C4-2B (cell line): ENCODE measurements at regions not wholly inside any gene's neighbourhood (a gene's known extent, or its start where the extent isn't known, plus 50 kb on each side); places are given as distances from the start of the nearest gene placed in this dataset.
"Not testable (repeated sequence)": the region's sequence is repeated elsewhere in the genome, so short reads cannot be mapped to it uniquely, and the experiment has no call there.

Source experiments
- H3K27ac ChIP-seq: fragments of 450-650 bp; 2 replicates; pipeline ENCODE4 v1.5.1; 2017

DNA sequence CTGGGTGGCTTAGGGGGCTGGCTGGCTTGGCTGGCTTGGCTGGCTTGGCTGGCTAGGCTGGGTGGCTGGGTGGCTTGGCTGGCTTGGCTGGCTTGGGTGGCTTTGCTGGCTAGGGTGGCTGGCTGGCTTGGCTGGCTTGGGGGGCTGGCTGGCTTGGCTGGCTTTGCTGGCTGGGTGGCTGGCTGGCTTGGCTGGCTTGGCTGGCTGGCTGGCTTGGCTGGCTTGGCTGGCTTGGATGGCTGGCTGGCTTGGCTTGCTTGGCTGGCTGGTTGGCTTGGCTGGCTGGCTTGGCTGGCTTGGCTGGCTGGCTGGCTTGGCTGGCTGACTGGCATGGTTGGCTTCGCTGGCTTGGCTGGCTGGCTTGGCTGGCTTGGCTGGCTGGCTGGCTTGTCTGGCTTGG is 439.4 kb downstream of the GOLGA6L6 start:
- H3K27ac ChIP-seq: not testable (repeated sequence)

DNA sequence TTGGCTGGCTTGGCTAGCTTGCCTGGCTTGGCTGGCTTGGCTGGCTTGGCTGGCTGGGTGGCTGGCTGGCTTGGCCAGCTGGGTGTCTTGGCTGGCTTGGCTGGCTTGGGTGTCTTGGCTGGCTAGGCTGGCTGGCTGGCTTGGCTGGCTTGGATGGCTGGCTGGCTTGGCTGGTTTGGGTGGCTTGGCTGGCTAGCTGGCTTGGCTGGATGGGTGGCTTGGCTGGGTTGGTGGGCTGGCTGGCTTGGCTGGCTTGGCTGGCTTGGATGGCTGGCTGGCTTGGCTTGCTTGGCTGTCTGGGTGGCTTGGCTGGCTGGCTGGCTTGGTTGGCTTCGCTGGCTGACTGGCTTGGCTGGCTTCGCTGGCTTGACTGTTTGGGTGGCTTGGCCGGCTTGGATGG is 440.3 kb downstream of the GOLGA6L6 start:
- H3K27ac ChIP-seq: not testable (repeated sequence)

DNA sequence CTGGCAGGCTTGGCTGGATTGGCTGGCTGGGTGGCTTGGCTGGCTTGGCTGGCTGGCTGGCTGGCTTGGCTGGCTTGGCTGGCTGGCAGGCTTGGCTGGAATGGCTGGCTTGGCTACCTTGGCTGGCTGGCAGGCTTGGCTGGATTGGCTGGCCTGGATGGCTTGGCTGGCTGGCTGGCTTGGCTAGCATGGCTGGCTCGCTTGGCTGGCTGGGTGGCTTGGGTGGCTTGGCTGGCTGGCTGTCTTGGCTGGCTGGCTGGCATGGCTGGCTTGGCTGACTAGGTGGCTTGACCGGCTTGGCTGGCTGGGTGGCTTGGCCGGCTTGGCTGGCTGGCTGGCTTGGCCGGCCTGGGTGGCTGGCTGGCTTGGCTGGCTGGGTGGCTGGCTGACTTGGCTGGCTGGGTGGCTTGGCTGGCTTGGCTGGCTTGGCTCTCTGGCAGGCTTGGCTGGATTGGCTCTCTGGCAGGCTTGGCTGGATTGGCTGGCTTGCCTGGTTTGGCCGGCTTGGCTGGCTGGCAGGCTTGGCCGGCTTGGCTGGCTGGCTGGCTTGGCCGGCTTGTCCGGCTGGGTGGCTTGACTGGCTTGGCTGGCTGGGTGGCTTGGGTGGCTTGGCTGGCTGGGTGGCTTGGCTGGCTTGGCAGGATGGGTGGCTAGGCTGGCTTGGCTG is 440.9 kb downstream of the GOLGA6L6 start:
- not testable (repeated sequence) for H3K27ac ChIP-seq

DNA sequence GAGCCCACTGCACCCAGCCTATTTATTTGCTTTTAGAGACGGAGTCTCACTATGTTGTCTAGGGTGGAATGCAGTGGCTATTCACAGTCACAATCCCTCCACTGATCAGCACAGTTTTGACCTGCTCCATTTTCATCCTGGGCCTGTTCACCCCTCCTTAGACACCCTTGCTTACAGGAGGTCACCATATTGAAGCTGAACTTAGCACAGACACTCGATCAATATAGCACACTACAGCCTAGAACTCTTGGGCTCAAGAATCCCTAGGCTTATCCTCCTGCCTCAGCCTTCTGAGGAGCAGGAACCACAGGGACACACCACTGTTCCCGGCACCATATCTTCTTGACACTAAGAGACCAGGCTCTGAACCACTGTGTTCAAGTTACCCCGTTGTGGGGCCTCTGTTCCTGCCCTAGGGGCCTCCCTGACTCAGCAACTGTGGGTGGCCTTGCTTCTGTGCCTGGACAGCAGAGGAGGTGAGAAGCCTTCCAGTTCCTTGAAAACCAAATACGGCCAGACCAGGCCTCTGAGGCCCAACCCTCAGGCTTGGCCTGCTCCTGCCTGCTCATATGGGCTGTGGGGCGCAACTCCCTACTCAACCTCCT is 445.8 kb downstream of the GOLGA6L6 start:
- not testable (repeated sequence) for H3K27ac ChIP-seq

DNA sequence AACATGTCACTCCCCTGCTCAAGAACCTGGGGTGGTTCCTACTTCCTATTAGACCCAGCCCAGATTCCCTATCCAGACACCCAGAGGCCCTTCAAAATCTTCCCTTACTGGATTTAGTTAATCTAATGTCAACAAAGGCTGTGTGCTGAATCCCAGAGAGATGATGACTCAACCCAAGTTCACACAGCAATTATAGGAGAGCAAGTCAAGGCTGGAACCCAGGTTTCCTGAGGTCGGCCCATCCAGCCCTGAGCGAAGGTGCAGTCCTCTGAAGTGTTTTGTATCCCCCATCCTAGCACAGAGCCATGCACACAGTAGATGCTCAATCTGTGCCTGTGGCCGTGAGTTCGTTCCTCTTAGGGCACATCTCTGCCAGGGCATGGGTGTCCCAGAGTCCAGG is 452.1 kb downstream of the GOLGA6L6 start:
- H3K27ac ChIP-seq: not testable (repeated sequence)

DNA sequence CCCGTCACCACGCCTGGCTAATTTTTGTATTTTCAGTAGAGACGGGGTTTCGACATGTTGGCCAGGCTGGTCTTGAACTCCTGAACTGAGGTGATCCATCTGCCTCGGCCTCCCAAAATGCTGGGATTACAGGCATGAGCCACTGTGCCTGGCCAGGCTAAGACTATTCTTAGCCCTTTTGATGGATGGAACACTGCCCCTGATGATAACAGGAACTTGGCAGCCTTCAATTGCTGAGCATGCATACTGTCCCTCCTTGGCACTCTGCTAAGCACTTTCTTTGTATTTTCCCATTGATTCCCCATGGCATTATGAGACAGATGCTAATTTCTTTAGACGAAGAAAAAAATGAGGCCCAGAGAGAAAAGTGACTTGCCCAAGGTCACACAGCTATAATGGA is 457.6 kb downstream of the GOLGA6L6 start:
- H3K27ac ChIP-seq: not testable (repeated sequence)

DNA sequence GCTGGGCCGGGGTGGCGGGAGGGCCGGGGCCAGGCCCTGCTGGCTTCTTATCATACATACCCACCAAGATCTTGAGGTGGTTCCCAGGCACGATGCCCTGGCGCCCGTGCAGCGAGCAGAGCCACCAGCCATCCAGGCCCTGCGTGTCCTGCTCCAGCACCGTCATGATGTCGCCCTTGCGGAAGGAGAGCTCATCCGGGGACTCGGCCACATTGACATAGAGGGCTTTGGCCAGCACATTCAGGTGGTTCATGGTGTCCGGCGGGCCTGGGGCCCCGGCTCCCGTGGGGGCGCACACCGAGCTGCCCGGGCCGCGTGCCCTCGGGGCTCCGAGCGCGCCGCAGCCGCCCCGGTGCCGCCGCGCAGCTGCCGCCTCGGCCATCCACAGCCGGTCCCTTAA is 467.5 kb downstream of the GOLGA6L6 start:
- not testable (repeated sequence) for H3K27ac ChIP-seq

DNA sequence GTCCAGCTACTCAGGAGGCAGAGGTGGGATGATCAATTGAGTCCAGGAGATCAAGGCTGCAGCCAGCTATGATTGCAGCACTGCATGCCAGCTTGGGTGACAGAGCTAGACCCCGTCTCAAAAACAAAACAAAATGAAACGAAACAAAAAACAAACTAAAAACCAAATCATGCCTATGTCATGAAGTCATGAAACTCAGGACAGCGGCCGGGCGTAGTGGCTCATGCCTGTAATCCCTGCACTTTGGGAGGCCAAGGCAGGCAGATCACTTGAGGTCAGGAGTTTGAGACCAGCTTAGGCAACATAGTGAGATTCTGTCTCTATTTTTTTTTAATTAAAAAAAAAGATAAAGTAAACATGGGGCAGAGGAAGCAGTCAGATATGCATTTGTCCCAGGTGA is 472.6 kb downstream of the GOLGA6L6 start:
- H3K27ac ChIP-seq: not testable (repeated sequence)

DNA sequence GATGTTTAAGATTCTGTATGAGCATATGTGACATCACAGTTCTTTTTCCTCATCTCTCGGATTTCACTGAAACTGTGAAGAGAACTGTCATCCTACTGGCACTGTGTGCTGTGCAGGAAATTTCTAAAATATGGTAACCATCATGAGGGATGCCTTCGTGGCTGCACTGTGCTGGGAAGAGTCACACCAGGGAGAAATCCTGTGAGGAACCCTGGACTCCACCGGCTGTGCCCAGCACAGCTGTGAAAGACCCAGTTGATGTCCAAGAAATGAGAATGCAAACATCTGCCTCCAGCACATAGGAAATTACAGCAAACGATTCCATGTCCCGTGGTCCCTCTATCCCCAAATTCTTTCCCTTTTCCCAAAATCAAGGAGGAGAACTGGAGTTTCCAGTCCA is 475.4 kb downstream of the GOLGA6L6 start:
- H3K27ac ChIP-seq: not testable (repeated sequence)

DNA sequence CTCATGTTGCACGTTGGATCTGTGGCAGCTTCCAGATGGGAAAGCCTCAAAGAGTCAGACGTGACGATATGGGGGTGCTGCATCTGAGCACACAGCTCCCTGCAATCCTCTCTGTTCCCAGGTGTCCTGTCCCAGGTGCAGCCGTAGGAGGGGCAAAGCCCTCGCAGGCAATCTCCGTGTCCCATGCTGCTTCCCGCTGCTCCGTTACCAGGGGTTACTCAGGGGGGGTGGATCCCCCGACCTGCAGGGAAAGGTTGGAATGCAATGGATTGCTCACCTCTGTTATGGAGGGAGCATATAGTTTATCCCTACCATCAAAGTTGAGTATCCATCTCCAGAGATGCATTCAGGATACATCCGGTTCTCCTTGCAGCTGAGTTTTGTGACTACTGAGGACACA is 476.1 kb downstream of the GOLGA6L6 start:
- not testable (repeated sequence) for H3K27ac ChIP-seq

DNA sequence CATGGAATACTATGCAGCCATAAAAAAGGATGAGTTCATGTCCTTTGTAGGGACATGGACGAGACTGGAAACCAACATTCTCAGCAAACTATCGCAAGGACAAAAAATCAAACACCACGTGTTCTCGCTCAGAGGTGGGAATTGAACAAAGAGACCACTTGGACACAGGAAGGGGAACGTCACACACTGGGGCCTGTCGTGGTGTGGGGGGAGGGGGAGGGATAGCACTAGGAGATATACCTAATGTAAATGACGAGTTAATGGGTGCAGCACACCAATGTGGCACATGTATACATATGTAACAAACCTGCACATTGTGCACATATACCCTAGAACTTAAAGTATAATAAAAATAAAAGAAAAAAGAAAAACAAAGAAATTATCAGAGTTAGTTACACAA is 478.4 kb downstream of the GOLGA6L6 start:
- H3K27ac ChIP-seq: not testable (repeated sequence)

DNA sequence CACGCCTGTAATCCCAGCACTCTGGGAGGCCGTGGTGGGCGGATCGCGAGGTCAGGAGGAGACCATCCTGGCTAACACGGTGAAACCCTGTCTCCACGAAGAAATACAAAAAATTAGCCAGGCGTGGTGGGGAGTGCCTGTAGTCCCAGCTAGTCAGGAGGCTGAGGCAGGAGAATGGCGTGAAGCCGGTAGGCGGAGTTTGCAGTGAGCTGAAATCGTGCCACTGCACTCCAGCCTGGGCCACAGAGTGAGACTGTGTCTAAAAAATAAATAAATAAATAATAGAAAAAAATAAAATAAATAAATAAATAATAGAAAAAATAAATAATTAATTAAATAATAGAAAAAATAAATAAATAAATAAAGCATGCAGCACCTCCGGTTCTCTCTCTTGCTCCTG is 480.8 kb downstream of the GOLGA6L6 start:
- not testable (repeated sequence) for H3K27ac ChIP-seq

DNA sequence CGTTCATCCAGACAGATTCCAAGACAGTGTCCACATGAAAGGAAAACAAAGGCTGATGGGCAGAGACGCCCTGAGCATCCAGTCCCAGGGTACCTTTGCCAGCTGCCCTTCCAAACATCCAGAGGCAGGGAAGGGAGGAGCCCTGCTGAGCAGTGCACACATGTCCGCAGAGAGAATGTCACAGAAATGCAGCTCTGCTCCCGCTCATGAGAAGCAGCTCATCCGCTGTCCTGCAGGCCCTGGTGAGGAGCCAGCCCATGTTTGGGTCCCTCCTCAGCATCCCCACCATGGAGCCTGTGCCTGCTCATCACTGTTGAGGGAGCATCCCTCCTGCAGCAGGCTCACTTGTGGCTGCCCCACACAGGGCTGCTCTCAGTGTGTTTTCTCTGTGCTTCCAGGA is 484.7 kb downstream of the GOLGA6L6 start:
- H3K27ac ChIP-seq: not testable (repeated sequence)

DNA sequence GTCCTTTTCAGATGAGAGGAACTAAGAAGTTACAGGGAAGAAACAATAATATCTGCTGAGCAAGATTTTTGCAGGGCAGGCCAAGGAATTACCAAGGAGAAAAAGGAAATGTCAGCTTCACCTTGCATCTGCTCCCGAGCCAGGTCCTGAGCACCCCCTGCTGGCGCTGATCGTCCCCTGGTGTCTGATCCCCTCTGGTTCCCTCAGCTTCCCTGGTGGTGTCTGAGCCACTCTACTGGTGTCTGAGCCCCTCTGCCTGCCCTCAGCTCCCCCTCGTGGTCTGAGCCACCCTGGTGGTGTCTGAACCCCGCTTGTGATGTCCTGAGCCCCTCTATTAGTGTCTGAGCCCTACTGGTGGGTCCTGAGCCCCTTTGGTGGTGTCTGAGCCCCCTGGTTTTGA is 485.7 kb downstream of the GOLGA6L6 start:
- H3K27ac ChIP-seq: not testable (repeated sequence)

DNA sequence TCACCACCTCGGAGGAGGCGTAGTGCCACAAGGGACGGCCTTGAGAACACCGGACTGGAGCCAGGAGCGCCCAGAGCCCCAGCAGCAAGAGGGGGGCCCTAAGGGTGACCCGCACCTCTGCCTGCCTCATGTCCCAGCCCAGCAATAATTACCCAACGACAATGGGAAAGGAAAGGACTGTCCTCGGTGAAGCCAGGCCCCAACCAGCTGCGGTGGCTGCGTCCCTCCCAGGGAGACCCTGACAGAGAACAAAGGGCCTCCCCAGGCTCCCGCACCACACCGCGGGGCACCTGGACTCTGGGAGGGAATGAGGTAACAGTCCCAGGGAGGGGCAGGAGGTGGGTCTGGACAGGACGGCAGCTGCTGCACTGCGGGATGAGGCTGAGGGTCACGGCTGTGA is 493.4 kb downstream of the GOLGA6L6 start:
- not testable (repeated sequence) for H3K27ac ChIP-seq

DNA sequence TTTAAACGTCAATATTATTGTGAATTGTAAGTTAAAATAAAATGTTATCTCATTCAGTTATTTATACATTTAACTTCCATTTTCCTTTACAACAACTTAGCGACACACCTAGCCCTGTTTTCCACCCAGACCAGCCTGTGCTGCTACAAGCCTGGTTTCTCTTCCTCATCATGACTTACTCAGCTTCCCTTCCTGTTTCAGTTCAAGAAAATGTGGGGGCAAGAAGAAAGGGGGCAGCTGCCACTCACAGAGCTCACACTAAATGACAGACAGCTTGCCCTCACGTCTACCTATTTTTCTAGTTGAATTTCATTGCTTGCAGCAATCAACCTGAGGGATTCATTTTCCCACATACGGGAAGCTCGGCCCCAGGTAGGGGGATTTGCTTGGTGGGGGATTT is 496.4 kb downstream of the GOLGA6L6 start:
- H3K27ac ChIP-seq: not testable (repeated sequence)

DNA sequence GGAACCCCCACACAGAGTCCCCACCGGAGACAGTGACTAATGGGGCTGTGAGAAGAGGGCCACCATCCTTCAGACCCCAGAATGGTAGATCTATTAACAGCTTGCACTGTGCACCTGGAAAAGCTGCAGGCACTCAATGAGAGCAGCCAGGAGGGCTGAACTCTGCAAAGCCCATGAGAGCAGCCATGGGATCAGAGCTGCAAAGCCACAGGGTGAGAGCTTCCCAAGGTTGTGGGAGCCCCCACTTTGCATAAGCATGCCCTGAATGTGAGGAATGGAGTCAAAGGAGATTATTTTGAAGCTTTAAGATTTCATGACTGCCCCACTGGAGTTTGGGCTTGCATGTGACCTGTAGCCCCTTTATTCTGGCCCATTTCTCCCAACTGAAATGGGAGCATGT is 500.9 kb downstream of the GOLGA6L6 start:
- H3K27ac ChIP-seq: not testable (repeated sequence)

DNA sequence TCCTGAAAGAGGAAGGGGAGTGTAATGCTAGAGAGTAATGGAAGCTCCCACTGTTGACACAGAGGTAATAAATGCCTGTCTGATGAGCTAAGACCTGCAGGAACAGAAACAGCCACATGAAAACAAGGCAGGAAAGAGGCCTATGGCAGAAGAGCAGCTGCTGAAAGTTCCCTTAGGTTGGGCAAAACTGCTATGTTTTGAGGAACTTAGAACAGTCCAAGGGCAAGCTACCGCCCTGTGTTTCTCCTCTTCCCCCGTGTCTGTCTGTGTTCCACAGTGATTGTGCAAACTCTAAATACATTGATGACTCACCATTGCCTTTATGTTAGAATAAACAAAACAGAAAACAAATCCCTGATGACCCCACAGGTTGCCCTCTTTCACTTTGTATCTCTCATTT is 516.6 kb downstream of the GOLGA6L6 start:
- H3K27ac ChIP-seq: not testable (repeated sequence)

DNA sequence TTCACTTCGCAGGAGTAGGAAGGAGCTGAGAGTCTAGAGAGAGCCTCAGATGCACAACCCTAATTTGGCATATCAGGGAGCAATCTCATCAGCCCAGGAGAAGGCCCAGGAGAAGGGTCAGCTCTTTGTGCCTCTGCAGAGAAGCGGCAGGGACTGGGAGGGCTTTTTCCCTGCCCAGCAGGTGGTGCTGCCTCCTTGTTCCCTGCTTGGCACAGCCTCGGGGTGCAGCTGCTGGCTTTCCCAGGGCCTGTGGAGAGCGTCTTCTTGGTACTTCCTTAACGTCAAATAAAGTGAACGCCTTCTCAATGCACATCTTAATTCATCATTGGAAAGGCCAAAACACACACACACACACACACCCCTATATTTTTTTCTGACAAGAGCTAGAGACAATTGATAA is 519.3 kb downstream of the GOLGA6L6 start:
- H3K27ac ChIP-seq: not testable (repeated sequence)

DNA sequence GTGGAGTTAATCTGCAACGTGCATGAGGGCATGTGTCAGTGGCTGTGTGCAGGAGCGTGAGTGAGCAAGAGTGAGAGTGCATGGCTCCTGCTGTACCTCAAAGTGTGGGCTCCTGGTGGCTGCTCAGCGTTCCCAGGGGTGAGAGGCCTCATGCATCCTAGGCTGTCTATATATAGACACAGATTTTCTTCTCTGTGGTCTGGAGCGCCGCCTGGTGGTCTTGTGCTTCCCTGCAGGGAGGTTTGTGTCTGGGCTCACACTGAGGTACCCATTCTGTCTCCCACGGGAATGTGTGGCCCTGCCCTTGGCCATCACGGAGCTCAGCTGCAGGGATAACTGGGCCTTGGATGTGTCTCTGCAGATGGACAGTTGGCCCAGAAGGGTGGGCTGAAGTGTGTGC is 520.2 kb downstream of the GOLGA6L6 start:
- not testable (repeated sequence) for H3K27ac ChIP-seq

DNA sequence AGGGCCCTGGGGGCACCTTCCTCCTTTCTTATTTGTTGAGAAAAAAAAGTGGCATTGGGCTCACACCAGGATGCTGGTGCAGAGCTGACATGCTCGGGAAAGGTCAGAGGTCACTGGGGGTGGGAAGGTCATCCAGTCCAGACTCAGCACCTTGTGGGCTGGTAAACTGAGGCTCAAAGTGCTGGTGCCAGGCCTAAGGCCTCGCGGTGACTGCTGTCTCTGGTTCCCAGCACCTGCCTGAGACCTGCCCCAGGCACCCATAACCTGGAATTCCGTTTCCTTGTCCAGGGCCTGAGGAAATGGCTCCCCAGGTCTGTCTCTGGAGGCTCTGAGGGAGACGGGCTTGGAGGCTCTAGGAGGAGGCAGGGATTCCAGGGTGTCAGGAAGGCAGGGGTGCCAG is 521.0 kb downstream of the GOLGA6L6 start:
- H3K27ac ChIP-seq: not testable (repeated sequence)

DNA sequence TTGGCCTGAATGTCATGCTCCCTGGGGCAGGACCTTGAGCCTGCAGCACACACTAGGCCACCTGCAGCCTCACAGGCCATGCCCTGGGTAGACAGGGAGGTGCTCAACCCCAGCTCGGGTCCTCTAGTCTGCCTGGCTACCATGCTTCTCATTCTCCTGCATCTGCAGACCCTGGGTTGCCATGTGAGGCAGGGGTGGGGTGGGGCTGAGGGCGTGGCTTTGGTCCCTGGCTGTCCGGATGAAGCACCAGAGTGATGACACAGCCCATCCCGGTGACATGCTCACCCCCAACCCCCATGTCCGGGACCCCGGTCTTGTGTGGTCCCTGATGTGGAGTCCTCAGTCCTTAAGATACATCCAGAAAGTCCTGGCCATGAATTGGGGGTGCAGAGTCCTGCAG is 521.8 kb downstream of the GOLGA6L6 start:
- not testable (repeated sequence) for H3K27ac ChIP-seq

DNA sequence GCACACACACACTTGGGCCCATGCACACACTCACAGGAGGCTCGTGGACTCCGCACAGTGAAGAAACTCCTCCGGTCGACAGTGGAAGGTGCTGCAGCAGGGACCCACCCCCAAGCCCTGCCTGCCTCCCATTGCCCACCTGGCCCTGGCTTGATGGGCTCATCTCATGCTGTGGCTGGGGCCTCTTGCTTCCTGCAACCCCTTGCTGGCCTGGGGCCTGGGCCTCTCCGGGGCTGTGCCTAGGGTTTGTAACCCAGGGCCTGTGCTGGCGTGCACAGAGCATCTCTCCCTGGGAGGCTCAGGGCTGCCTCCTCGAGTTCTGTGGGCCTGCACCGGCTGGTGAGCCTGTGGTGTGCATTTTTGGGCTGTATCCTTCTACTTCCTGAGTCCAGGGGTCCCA is 524.0 kb downstream of the GOLGA6L6 start:
- not testable (repeated sequence) for H3K27ac ChIP-seq

DNA sequence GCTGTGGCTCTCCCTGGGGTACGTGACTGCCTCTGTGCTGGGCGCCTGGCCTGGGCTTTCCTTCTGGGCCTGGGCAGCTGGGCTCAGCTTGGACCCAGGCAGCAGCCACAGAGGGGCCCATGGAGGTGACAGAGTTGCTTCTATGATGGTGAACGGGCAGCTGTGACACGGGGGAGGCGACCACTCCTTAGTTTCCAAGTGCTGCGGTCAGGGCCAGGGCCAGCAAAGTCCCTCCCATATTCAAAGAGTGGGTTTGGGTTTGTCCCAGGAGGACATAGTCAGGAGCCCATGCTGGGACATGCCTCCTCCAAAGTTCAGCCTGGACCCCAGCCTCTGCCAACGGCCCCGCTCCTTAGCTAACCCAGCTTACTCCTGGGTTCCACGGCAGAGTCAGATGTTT is 524.7 kb downstream of the GOLGA6L6 start:
- H3K27ac ChIP-seq: not testable (repeated sequence)
